Loucy (cell line): ENCODE measurements at regions not wholly inside any gene's neighbourhood (a gene's known extent, or its start where the extent isn't known, plus 50 kb on each side); places are given as distances from the start of the nearest gene placed in this dataset.

Experiments
- H2AFZ ChIP-seq: fragments of 200-600 bp; sonication (generic); 2 replicates; pipeline ENCODE4 v1.6.0; 2016; ENCODE audit warnings: antibody characterized with exemption, mild to moderate bottlenecking, low read length, moderate library complexity
- H3F3A ChIP-seq: fragments of 200-600 bp; 2 replicates; pipeline ENCODE4 v1.6.0; 2016; ENCODE audit warnings: antibody characterized with exemption, low read depth, mild to moderate bottlenecking
- H3K27me3 ChIP-seq: fragments of 200-600 bp; sonication (generic); 2 replicates; pipeline ENCODE4 v1.6.1; 2014; ENCODE audit warnings: low read length, mild to moderate bottlenecking; ENCODE audit not compliant: insufficient read depth, poor library complexity, severe bottlenecking
- H3K36me3 ChIP-seq: fragments of 200-600 bp; sonication (generic); 2 replicates; pipeline ENCODE4 v1.6.1; 2016; ENCODE audit warnings: low read length; ENCODE audit not compliant: insufficient read depth
- H3K4me1 ChIP-seq: fragments of 200-600 bp; sonication (generic); 2 replicates; pipeline ENCODE4 v1.5.1; 2014; ENCODE audit warnings: low read length, mild to moderate bottlenecking; ENCODE audit not compliant: insufficient read depth, poor library complexity, severe bottlenecking
- H3K4me2 ChIP-seq: fragments of 200-600 bp; sonication (generic); 2 replicates; pipeline ENCODE4 v1.6.0; 2014; ENCODE audit warnings: antibody characterized with exemption, low read length, low read depth, mild to moderate bottlenecking; ENCODE audit not compliant: poor library complexity, severe bottlenecking
- H3K4me3 ChIP-seq: fragments of 200-600 bp; sonication (generic); 2 replicates; pipeline ENCODE4 v1.5.1; 2014; ENCODE audit warnings: low read length, mild to moderate bottlenecking, mixed read lengths; ENCODE audit not compliant: poor library complexity, severe bottlenecking
- H3K79me2 ChIP-seq: fragments of 200-600 bp; sonication (generic); 2 replicates; pipeline ENCODE4 v1.6.1; 2014; ENCODE audit warnings: low read length; ENCODE audit not compliant: insufficient read depth
- H3K9ac ChIP-seq: fragments of 200-600 bp; sonication (generic); 2 replicates; pipeline ENCODE4 v1.6.0; 2014; ENCODE audit warnings: mild to moderate bottlenecking, low read depth, low read length, moderate library complexity; ENCODE audit not compliant: poor library complexity, severe bottlenecking
- H3K9me2 ChIP-seq: fragments of 200-600 bp; sonication (generic); replicated peaks from 2 replicates; pipeline ENCODE4 v1.6.1; 2016; ENCODE audit warnings: low read depth, low read length, mixed read lengths
- H3K9me3 ChIP-seq: fragments of 200-600 bp; sonication (generic); 2 replicates; pipeline ENCODE4 v1.6.1; 2014; ENCODE audit warnings: mild to moderate bottlenecking, antibody characterized with exemption, low read length, low read depth; ENCODE audit not compliant: insufficient read depth
- H4K20me1 ChIP-seq: fragments of 200-600 bp; sonication (generic); 2 replicates; pipeline ENCODE4 v1.6.0; 2014; ENCODE audit warnings: antibody characterized with exemption, low read length, mild to moderate bottlenecking; ENCODE audit not compliant: insufficient read depth, poor library complexity, severe bottlenecking
- EZH2phosphoT487 ChIP-seq: fragments of 200-600 bp; IDR thresholded peaks from 2 replicates; pipeline ENCODE4 v1.6.1; 2018; ENCODE audit warnings: antibody characterized with exemption, mild to moderate bottlenecking, moderate library complexity, borderline replicate concordance
- TF ChIP-seq, protein P1 (sequence below): fragments of 200-600 bp; sonication (generic); conservative IDR thresholded peaks from 2 replicates; pipeline ENCODE4 v1.5.1; 2014; ENCODE audit warnings: mild to moderate bottlenecking, antibody characterized with exemption, low read length

GRCh38 chr2:64311191-64311910, 142.6 kb upstream of the LGALSL start:
- H3K4me1 ChIP-seq: no peaks in the 10 kb centered on the region
- H3K9ac ChIP-seq: no peak overlapping the region
- no peaks in the 10 kb centered on the region for H3K9me2 ChIP-seq
- H3K79me2 ChIP-seq: no peaks in the 10 kb centered on the region
- H3K4me3 ChIP-seq: no peak overlapping the region
- no peaks in the 10 kb centered on the region for H3K36me3 ChIP-seq
- H2AFZ ChIP-seq: no peak overlapping the region
- H3F3A ChIP-seq: no peaks in the 10 kb centered on the region
- H3K4me2 ChIP-seq: no peak overlapping the region
- no peaks in the 10 kb centered on the region for H3K9me3 ChIP-seq
- no peaks in the 10 kb centered on the region for H4K20me1 ChIP-seq
- TF ChIP-seq, protein P1, sequence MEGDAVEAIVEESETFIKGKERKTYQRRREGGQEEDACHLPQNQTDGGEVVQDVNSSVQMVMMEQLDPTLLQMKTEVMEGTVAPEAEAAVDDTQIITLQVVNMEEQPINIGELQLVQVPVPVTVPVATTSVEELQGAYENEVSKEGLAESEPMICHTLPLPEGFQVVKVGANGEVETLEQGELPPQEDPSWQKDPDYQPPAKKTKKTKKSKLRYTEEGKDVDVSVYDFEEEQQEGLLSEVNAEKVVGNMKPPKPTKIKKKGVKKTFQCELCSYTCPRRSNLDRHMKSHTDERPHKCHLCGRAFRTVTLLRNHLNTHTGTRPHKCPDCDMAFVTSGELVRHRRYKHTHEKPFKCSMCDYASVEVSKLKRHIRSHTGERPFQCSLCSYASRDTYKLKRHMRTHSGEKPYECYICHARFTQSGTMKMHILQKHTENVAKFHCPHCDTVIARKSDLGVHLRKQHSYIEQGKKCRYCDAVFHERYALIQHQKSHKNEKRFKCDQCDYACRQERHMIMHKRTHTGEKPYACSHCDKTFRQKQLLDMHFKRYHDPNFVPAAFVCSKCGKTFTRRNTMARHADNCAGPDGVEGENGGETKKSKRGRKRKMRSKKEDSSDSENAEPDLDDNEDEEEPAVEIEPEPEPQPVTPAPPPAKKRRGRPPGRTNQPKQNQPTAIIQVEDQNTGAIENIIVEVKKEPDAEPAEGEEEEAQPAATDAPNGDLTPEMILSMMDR: no peak
- no peak for TF ChIP-seq EZH2phosphoT487
- H3K27me3 ChIP-seq: no peaks in the 10 kb centered on the region

DNA sequence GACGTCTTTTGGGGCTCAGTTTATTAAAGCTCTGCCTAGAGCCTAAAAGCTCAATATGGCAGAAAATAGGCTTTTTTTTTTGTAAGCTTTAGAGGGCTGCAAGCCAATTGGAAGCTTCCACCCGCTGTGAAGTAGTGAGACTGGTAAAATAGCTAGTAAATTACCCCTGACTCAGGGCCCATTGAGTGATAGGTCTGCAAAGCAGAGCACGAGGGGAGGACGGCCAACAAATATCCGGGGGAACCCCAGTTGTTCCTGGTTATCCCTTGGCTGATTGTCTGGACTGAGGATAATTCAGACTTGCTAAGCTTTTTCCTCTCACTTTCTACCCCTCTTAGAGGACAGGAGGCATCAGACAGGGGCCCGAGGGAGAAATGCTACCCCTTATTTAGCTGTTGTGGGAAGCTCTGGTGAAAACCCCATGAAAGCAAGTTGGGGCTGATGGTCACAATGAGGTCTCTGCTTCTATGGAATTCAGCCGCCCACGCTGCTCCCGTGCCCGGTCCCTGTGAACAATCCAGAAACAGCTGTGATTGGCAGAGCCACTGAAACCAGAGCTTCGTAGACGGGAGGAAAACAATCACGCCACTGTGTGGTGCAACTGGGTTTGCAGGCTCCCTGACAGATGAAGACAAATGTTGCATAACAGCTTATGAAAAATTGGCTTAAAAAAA, 141.9 kb upstream of the LGALSL start:
- Histone ChIP-seq H3K79me2 (no peaks in the 10 kb centered on the region), H3K36me3 (no peaks in the 10 kb centered on the region), H3K9ac (no peak overlapping the region), H4K20me1 (no peaks in the 10 kb centered on the region), H3K4me3 (no peak overlapping the region), H3K9me3 (no peaks in the 10 kb centered on the region), H2AFZ (no peak overlapping the region), H3K27me3 (no peaks in the 10 kb centered on the region), H3F3A (no peaks in the 10 kb centered on the region), H3K4me1 (no peaks in the 10 kb centered on the region), H3K4me2 (no peak overlapping the region), H3K9me2 (no peaks in the 10 kb centered on the region)
- no peak for TF ChIP-seq EZH2phosphoT487
- TF ChIP-seq, protein P1: no peak

- Histone ChIP-seq H2AFZ (no peak overlapping the region), H3K4me1 (no peaks in the 10 kb centered on the region), H3K79me2 (no peaks in the 10 kb centered on the region), H3K4me2 (no peak overlapping the region), H4K20me1 (no peaks in the 10 kb centered on the region), H3K4me3 (no peak overlapping the region), H3K9ac (no peak overlapping the region), H3F3A (no peaks in the 10 kb centered on the region), H3K9me3 (no peaks in the 10 kb centered on the region), H3K27me3 (no peaks in the 10 kb centered on the region), H3K9me2 (no peaks in the 10 kb centered on the region), H3K36me3 (no peaks in the 10 kb centered on the region)
- no peak for TF ChIP-seq EZH2phosphoT487
- TF ChIP-seq, protein P1: no peak
Measured at GRCh38 chr2:64312622-64313397, 141.2 kb upstream of the LGALSL start.
